A549 (cell line): ENCODE measurements at regions not wholly inside any gene's neighbourhood (a gene's known extent, or its start where the extent isn't known, plus 50 kb on each side); places are given as distances from the start of the nearest gene placed in this dataset.

Experiments used
- ATAC-seq, 2 experiments: fragments of 200-7000 bp in 1 of 2; fragments of >200 bp in 1 of 2; cut with Nextera tagmentation in 1 of 2; cut with Tn5 transposase in 1 of 2; 3 replicates each; pipeline versions ENCODE4 v1.8.0 to v1.9.1; 2018 to 2020; ENCODE audit warnings: mild to moderate bottlenecking in 1 of 2, moderate library complexity in 1 of 2
- CTCF ChIA-PET: fragments of 300-600 bp; sonication (Branson Sonifier 250); formaldehyde crosslinking; extraction: SDS; loops from one replicate; lab custom pipeline; 2021; ENCODE audit warnings: antibody characterized with exemption, inconsistent platforms; lab: Yijun Ruan, JAX
- POLR2A ChIA-PET: fragments of 350-600 bp; formaldehyde crosslinking; extraction: SDS; loops from one replicate; lab custom pipeline; 2021; ENCODE audit warnings: antibody characterized with exemption, inconsistent platforms; lab: Yijun Ruan, JAX
- DNase-seq, 2 experiments: peaks; one replicate each; pipeline versions ENCODE4 v3.0.0 to v3.0.0-alpha.2; 2011 to 2016; ENCODE audit warnings: low read depth in 1 of 2, low spot score in 1 of 2
- FAIRE-seq: peaks from 2 replicates; lab custom pipeline; 2011; peaks lifted over from hg19 to GRCh38; lab: Jason Lieb, UNC
- H3K27ac ChIP-seq, 2 experiments: fragments of >200 bp; sonication (Bioruptor Twin); formaldehyde crosslinking; 3 replicates each; pipeline ENCODE4 v1.5.1; 2016 to 2017
- H3K4me1 ChIP-seq: fragments of >200 bp; sonication (Bioruptor Twin); formaldehyde crosslinking; 3 replicates; pipeline ENCODE4 v1.6.1; 2016
- H3K4me2 ChIP-seq: fragments of >200 bp; sonication (Bioruptor Twin); formaldehyde crosslinking; 3 replicates; pipeline ENCODE4 v1.6.1; 2016
- H3K4me3 ChIP-seq: fragments of >200 bp; sonication (Bioruptor Twin); formaldehyde crosslinking; 3 replicates; pipeline ENCODE4 v1.5.1; 2016
- H3K9me3 ChIP-seq: fragments of >200 bp; sonication (Bioruptor Twin); formaldehyde crosslinking; 3 replicates; pipeline ENCODE4 v1.6.1; 2016
- BCL3 ChIP-seq: fragments of >200 bp; sonication (Bioruptor Twin); formaldehyde crosslinking; IDR thresholded peaks from 3 replicates; pipeline ENCODE4 v1.6.1; 2016
- CBX2 ChIP-seq: fragments of 200-600 bp; sonication (generic); IDR thresholded peaks from 2 replicates; pipeline ENCODE4 v1.6.1; 2016; ENCODE audit warnings: low read depth, mild to moderate bottlenecking, borderline replicate concordance
- CHD2 ChIP-seq: fragments of 150-350 bp; IDR thresholded peaks from 2 replicates; pipeline ENCODE4 v1.6.1; 2014; ENCODE audit warnings: low read length; ENCODE audit not compliant: partially characterized antibody
- EP300 ChIP-seq, 2 experiments: fragments of >200 bp; sonication (Bioruptor Twin); formaldehyde crosslinking; IDR thresholded peaks; 2 replicates in 1 of 2; 3 replicates in 1 of 2; pipeline ENCODE4 v1.6.1; 2016 to 2017
- FOSB ChIP-seq: fragments of 250-450 bp; sonication (Bioruptor Pico); IDR thresholded peaks from 2 replicates; pipeline ENCODE4 v1.5.0; 2020; ENCODE audit warnings: mild to moderate bottlenecking, moderate library complexity
- HDAC2 ChIP-seq: fragments of 200-600 bp; sonication (generic); IDR thresholded peaks from 2 replicates; pipeline ENCODE4 v1.6.1; 2016
- HOXA7 ChIP-seq: fragments of 250-450 bp; sonication (Bioruptor Pico); IDR thresholded peaks from 2 replicates; pipeline ENCODE4 v1.5.0; 2020; ENCODE audit warnings: mild to moderate bottlenecking, moderate library complexity
- JUN ChIP-seq, 2 experiments: fragments of >200 bp; sonication (Bioruptor Twin); formaldehyde crosslinking; IDR thresholded peaks; 2 replicates in 1 of 2; 3 replicates in 1 of 2; pipeline ENCODE4 v1.6.1; 2016 to 2017
- JUNB ChIP-seq: fragments of >200 bp; sonication (Bioruptor Twin); formaldehyde crosslinking; IDR thresholded peaks from 2 replicates; pipeline ENCODE4 v1.6.1; 2016
- MAFK ChIP-seq: fragments of 450-650 bp; IDR thresholded peaks from 2 replicates; pipeline ENCODE4 v1.6.1; 2014; ENCODE audit not compliant: partially characterized antibody
- MAZ ChIP-seq: fragments of 150-350 bp; IDR thresholded peaks from 2 replicates; pipeline ENCODE4 v1.6.1; 2014; ENCODE audit warnings: antibody characterized with exemption, low read depth, low read length, borderline replicate concordance
- NPAS2 ChIP-seq: fragments of 250-450 bp; sonication (Bioruptor Pico); IDR thresholded peaks from 2 replicates; pipeline ENCODE4 v1.8.0; 2022; ENCODE audit warnings: mild to moderate bottlenecking, moderate library complexity, borderline replicate concordance
- RFX5 ChIP-seq: fragments of 450-650 bp; IDR thresholded peaks from 2 replicates; pipeline ENCODE4 v1.7.1; 2014; ENCODE audit warnings: antibody characterized with exemption, mild to moderate bottlenecking, moderate library complexity
- RNF2 ChIP-seq: fragments of 200-600 bp; sonication (generic); IDR thresholded peaks from 2 replicates; pipeline ENCODE4 v1.6.1; 2016; ENCODE audit warnings: low read depth, mild to moderate bottlenecking, antibody characterized with exemption, moderate library complexity, borderline replicate concordance
- SMC3 ChIP-seq: fragments of >200 bp; sonication (Bioruptor Twin); formaldehyde crosslinking; IDR thresholded peaks from 3 replicates; pipeline ENCODE4 v1.6.1; 2018; ENCODE audit warnings: inconsistent platforms
- SREBF2 ChIP-seq: fragments of 450-650 bp; IDR thresholded peaks from 2 replicates; pipeline ENCODE4 v1.6.1; 2014; ENCODE audit warnings: mild to moderate bottlenecking, moderate library complexity
- ZNF302 ChIP-seq: fragments of 250-450 bp; sonication (Bioruptor Pico); IDR thresholded peaks from 2 replicates; pipeline ENCODE4 v1.9.0; 2021; ENCODE audit warnings: inconsistent platforms, mild to moderate bottlenecking, moderate library complexity
- WGBS: methylation state at CpG from one replicate; pipeline ENCODE4 v1.1.6; 2017; ENCODE audit errors: missing lambda C conversion rate; 5-methylcytosine and 5-hydroxymethylcytosine counted together
- TF ChIP-seq, protein P1 (sequence below): fragments of 200-600 bp; sonication (generic); IDR thresholded peaks from 2 replicates; pipeline ENCODE4 v1.6.1; 2016; ENCODE audit warnings: antibody characterized with exemption, mild to moderate bottlenecking, moderate library complexity
- TF ChIP-seq, protein P2 (sequence below): fragments of 450-650 bp; IDR thresholded peaks from 2 replicates; pipeline ENCODE4 v1.6.1; 2014; ENCODE audit warnings: antibody characterized with exemption

- H3K4me2 ChIP-seq: no peak overlapping the region
- ChIA-PET CTCF (interaction anchor here (0.7 to 1.9 kb wide), 3 partner anchors 73 to 199 kb away, joined by 3 to 6 read pairs (median 6); no protein-coding TSS in a partner anchor), POLR2A (no interaction called here)
- DNase-seq (no peak), ATAC-seq (no peak), FAIRE-seq (no peak)
- H3K4me3 ChIP-seq: no peak overlapping the region
- no peaks in the 10 kb centered on the region for H3K4me1 ChIP-seq
- no peak overlapping the region for H3K27ac ChIP-seq
- TF ChIP-seq BCL3 (no peak), SMC3 (no peak), ZNF302 (CRISPR knock-in tag) (no peak), HOXA7 (CRISPR knock-in tag) (no peak)
- H3K9me3 ChIP-seq: peaks cover 21% of the 10 kb centered on the region; the same call in 2 of the 3 replicates
- WGBS: 25% methylated on average over 14 of the region's 14 CpGs
These were observed 79.6 kb upstream of the RNU6ATAC start for GRCh38 chr9:134243778-134244467.

DNA sequence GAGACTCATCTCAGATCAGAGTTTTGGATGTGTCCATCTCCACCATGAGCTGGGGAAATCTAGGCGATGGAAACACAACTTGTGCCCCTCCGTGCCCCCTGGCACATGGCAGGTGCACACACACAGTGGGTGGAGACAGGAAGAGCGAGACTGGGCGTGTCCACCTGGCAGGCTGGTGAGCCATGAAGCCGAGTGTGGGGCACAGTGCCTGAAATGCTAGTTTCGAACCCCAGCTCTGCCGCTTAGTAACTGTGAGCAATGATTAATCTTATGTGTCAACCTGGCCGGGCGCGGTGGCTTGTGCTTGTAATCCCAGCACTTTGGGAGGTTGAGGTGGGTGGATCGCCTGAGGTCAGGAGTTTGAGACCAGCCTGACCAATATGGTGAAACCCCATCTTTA, 80.8 kb upstream of the RNU6ATAC start:
- H3K9me3 ChIP-seq: peaks cover 28% of the 10 kb centered on the region; the same call in 2 of the 3 replicates
- ChIA-PET POLR2A (no interaction called here), CTCF (interaction anchor here (1.0 to 1.9 kb wide), 3 partner anchors 62 to 198 kb away, joined by 3 to 6 read pairs (median 3); no protein-coding TSS in a partner anchor)
- no peak for ATAC-seq
- H3K4me1 ChIP-seq: no peaks in the 10 kb centered on the region
- WGBS: 58% methylated on average over 11 of the region's 11 CpGs
- no peak for DNase-seq
- FAIRE-seq: no peak
- no peak overlapping the region for H3K4me3 ChIP-seq
- TF ChIP-seq CBX2: no peak
- no peak for TF ChIP-seq HDAC2
- TF ChIP-seq RNF2: no peak
- no peak overlapping the region for H3K27ac ChIP-seq
- no peak overlapping the region for H3K4me2 ChIP-seq

GRCh38 chr9:134247918-134248631, 78.2 kb upstream of the RXRA start:
- Histone ChIP-seq H3K9me3 (peaks cover 28% of the 10 kb centered on the region; the same call in 2 of the 3 replicates), H3K4me2 (no peak overlapping the region), H3K4me3 (no peak overlapping the region), H3K4me1 (no peaks in the 10 kb centered on the region), H3K27ac (no peak overlapping the region)
- TF ChIP-seq, protein P1, sequence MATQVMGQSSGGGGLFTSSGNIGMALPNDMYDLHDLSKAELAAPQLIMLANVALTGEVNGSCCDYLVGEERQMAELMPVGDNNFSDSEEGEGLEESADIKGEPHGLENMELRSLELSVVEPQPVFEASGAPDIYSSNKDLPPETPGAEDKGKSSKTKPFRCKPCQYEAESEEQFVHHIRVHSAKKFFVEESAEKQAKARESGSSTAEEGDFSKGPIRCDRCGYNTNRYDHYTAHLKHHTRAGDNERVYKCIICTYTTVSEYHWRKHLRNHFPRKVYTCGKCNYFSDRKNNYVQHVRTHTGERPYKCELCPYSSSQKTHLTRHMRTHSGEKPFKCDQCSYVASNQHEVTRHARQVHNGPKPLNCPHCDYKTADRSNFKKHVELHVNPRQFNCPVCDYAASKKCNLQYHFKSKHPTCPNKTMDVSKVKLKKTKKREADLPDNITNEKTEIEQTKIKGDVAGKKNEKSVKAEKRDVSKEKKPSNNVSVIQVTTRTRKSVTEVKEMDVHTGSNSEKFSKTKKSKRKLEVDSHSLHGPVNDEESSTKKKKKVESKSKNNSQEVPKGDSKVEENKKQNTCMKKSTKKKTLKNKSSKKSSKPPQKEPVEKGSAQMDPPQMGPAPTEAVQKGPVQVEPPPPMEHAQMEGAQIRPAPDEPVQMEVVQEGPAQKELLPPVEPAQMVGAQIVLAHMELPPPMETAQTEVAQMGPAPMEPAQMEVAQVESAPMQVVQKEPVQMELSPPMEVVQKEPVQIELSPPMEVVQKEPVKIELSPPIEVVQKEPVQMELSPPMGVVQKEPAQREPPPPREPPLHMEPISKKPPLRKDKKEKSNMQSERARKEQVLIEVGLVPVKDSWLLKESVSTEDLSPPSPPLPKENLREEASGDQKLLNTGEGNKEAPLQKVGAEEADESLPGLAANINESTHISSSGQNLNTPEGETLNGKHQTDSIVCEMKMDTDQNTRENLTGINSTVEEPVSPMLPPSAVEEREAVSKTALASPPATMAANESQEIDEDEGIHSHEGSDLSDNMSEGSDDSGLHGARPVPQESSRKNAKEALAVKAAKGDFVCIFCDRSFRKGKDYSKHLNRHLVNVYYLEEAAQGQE: no peak
- TF ChIP-seq RFX5: no peak
- TF ChIP-seq NPAS2: no peak
- no peak for TF ChIP-seq HDAC2
- TF ChIP-seq MAZ: no peak
- no peak for TF ChIP-seq SREBF2
- no peak for TF ChIP-seq MAFK
- TF ChIP-seq JUN (IDR thresholded peaks at IDR 0.05): no peak
- TF ChIP-seq CHD2: no peak
- no peak for TF ChIP-seq JUNB
- no peak for TF ChIP-seq EP300 (IDR thresholded peaks at IDR 0.05)
- TF ChIP-seq, protein P2, sequence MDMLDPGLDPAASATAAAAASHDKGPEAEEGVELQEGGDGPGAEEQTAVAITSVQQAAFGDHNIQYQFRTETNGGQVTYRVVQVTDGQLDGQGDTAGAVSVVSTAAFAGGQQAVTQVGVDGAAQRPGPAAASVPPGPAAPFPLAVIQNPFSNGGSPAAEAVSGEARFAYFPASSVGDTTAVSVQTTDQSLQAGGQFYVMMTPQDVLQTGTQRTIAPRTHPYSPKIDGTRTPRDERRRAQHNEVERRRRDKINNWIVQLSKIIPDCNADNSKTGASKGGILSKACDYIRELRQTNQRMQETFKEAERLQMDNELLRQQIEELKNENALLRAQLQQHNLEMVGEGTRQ: no peak
- no peak for TF ChIP-seq BCL3
- TF ChIP-seq FOSB (CRISPR knock-in tag): no peak
- ATAC-seq (no peak), FAIRE-seq (no peak), DNase-seq (no peak)
- POLR2A ChIA-PET: no interaction called here
- 62% methylated on average over 5 of the region's 5 CpGs for WGBS
- CTCF ChIA-PET: interaction anchor here (1.0 to 1.6 kb wide), 3 partner anchors 18 to 195 kb away, joined by 3 to 4 read pairs (median 3); no protein-coding TSS in a partner anchor
